Astrocyte (in vitro differentiated cells and primary cell): ENCODE measurements at regions not wholly inside any gene's neighbourhood (a gene's known extent, or its start where the extent isn't known, plus 50 kb on each side); places are given as distances from the start of the nearest gene placed in this dataset.
A peak's percentile ranks its signal among the peaks of the same experiment; 100 is the strongest.

Experiments
- DNase-seq: peaks from one replicate; pipeline ENCODE4 v3.0.0-alpha.2; 2010; ENCODE audit warnings: low read depth
- FAIRE-seq: peaks from 2 replicates; lab custom pipeline; 2011; peaks lifted over from hg19 to GRCh38; lab: Jason Lieb, UNC
- H2AFZ ChIP-seq: 2 replicates; pipeline ENCODE4 v1.6.0; 2012; ENCODE audit warnings: low read depth, low read length, inconsistent platforms
- H3K27ac ChIP-seq: 2 replicates; pipeline ENCODE4 v1.5.1; 2011; ENCODE audit warnings: low read depth, low read length, inconsistent platforms
- H3K27me3 ChIP-seq: 2 replicates; pipeline ENCODE4 v1.6.0; 2011; ENCODE audit warnings: low read length, inconsistent platforms; ENCODE audit not compliant: insufficient read depth
- H3K36me3 ChIP-seq: 2 replicates; pipeline ENCODE4 v1.5.1; 2011; ENCODE audit warnings: low read length, inconsistent platforms; ENCODE audit not compliant: insufficient read depth
- H3K4me1 ChIP-seq: 2 replicates; pipeline ENCODE4 v1.5.1; 2011; ENCODE audit warnings: low read length, inconsistent platforms; ENCODE audit not compliant: insufficient read depth
- H3K4me2 ChIP-seq: 2 replicates; pipeline ENCODE4 v1.6.0; 2012; ENCODE audit warnings: low read length, inconsistent platforms
- H3K4me3 ChIP-seq: 2 replicates; pipeline ENCODE4 v1.5.1; 2011; ENCODE audit warnings: low read depth, mild to moderate bottlenecking, low read length, inconsistent platforms; ENCODE audit not compliant: insufficient read depth
- H3K79me2 ChIP-seq: 2 replicates; pipeline ENCODE4 v1.6.0; 2012; ENCODE audit warnings: mild to moderate bottlenecking, low read length, inconsistent platforms; ENCODE audit not compliant: insufficient read depth
- H3K9ac ChIP-seq: 2 replicates; pipeline ENCODE4 v1.6.0; 2012; ENCODE audit warnings: mild to moderate bottlenecking, low read length, inconsistent platforms
- H3K9me3 ChIP-seq: 2 replicates; pipeline ENCODE4 v1.5.1; 2012; ENCODE audit warnings: low read depth, mild to moderate bottlenecking, low read length, inconsistent platforms; ENCODE audit not compliant: insufficient read depth
- H4K20me1 ChIP-seq: 2 replicates; pipeline ENCODE4 v1.6.0; 2012; ENCODE audit warnings: low read length, inconsistent platforms; ENCODE audit not compliant: insufficient read depth
- H3K27ac Mint-ChIP-seq: one replicate; pipeline ENCODE4 v1.8.0; 2021; ENCODE audit warnings: mild to moderate bottlenecking, mixed read lengths; ENCODE audit not compliant: unreplicated experiment
- H3K27me3 Mint-ChIP-seq: one replicate; pipeline ENCODE4 v1.8.0; 2021; ENCODE audit warnings: low read depth, mixed read lengths; ENCODE audit not compliant: unreplicated experiment
- H3K36me3 Mint-ChIP-seq: one replicate; pipeline ENCODE4 v1.8.0; 2021; ENCODE audit warnings: low read depth, mixed read lengths; ENCODE audit not compliant: unreplicated experiment
- H3K4me1 Mint-ChIP-seq: one replicate; pipeline ENCODE4 v1.8.0; 2021; ENCODE audit warnings: low read depth, mixed read lengths; ENCODE audit not compliant: unreplicated experiment
- H3K4me3 Mint-ChIP-seq: one replicate; pipeline ENCODE4 v1.8.0; 2021; ENCODE audit warnings: mild to moderate bottlenecking, moderate library complexity, mixed read lengths; ENCODE audit not compliant: unreplicated experiment
- H3K9me3 Mint-ChIP-seq: one replicate; pipeline ENCODE4 v1.8.0; 2021; ENCODE audit warnings: mild to moderate bottlenecking, mixed read lengths; ENCODE audit not compliant: unreplicated experiment
- EZH2 ChIP-seq: IDR thresholded peaks from 2 replicates; pipeline ENCODE4 v1.6.1; 2012; ENCODE audit warnings: mild to moderate bottlenecking, low read length, inconsistent platforms; ENCODE audit not compliant: insufficient read depth
- TF ChIP-seq, protein P1 (sequence below): IDR thresholded peaks from 2 replicates; pipeline ENCODE4 v1.5.1; 2011; ENCODE audit warnings: low read depth, mild to moderate bottlenecking, inconsistent platforms, low read length, moderate library complexity; ENCODE audit not compliant: insufficient read depth

GRCh38 chr17:70938336-70938735 lies 769.0 kb downstream of the KCNJ2 start:
- Histone ChIP-seq H3K27me3 (no peaks in the 10 kb centered on the region), H4K20me1 (no peaks in the 10 kb centered on the region), H3K27ac (no peak overlapping the region), H3K4me2 (no peak overlapping the region), H3K9ac (no peak overlapping the region), H3K9me3 (no peaks in the 10 kb centered on the region), H3K4me3 (no peak overlapping the region), H2AFZ (no peak overlapping the region), H3K36me3 (no peaks in the 10 kb centered on the region), H3K79me2 (no peaks in the 10 kb centered on the region), H3K4me1 (no peaks in the 10 kb centered on the region)
- FAIRE-seq, result no peak
- Mint-ChIP-seq H3K4me3 (no peak overlapping the region), H3K27me3 (no peaks in the 10 kb centered on the region), H3K27ac (no peak overlapping the region), H3K4me1 (no peaks in the 10 kb centered on the region), H3K9me3 (no peaks in the 10 kb centered on the region), H3K36me3 (no peaks in the 10 kb centered on the region)
- TF ChIP-seq EZH2, result no peak
- TF ChIP-seq, protein P1, sequence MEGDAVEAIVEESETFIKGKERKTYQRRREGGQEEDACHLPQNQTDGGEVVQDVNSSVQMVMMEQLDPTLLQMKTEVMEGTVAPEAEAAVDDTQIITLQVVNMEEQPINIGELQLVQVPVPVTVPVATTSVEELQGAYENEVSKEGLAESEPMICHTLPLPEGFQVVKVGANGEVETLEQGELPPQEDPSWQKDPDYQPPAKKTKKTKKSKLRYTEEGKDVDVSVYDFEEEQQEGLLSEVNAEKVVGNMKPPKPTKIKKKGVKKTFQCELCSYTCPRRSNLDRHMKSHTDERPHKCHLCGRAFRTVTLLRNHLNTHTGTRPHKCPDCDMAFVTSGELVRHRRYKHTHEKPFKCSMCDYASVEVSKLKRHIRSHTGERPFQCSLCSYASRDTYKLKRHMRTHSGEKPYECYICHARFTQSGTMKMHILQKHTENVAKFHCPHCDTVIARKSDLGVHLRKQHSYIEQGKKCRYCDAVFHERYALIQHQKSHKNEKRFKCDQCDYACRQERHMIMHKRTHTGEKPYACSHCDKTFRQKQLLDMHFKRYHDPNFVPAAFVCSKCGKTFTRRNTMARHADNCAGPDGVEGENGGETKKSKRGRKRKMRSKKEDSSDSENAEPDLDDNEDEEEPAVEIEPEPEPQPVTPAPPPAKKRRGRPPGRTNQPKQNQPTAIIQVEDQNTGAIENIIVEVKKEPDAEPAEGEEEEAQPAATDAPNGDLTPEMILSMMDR, result no peak
- DNase-seq, result no peak

DNA sequence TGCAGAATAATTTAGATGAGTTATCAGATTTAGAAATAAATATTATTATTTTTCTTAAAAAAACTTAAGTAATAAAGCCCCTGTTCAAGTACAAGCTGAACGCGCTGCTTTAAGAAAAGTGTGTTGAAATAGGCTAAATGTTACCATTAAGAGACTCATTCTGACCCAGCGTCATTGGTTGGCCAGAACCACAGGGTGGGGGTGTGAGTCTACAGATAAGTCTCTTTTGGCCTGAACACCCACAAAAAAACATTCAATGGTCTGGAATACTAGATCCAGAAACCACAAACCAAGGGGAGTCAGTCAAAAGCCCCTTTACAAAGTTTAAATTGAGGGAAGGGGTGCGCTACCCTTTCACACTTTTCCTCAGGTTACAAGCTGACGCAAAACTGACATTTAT lies 776.1 kb downstream of the KCNJ2 start:
- FAIRE-seq (no peak), DNase-seq (peak; percentile 14)
- no peak overlapping the region for H3K27ac ChIP-seq
- Mint-ChIP-seq H3K27me3 (no peaks in the 10 kb centered on the region), H3K4me1 (no peaks in the 10 kb centered on the region), H3K27ac (no peak overlapping the region), H3K9me3 (peaks cover 3% of the 10 kb centered on the region), H3K4me3 (no peak overlapping the region), H3K36me3 (peaks cover 3% of the 10 kb centered on the region)
- no peaks in the 10 kb centered on the region for H3K27me3 ChIP-seq
- no peak overlapping the region for H3K4me3 ChIP-seq
- H3K9me3 ChIP-seq, result no peaks in the 10 kb centered on the region
- H2AFZ ChIP-seq, result no peak overlapping the region
- no peaks in the 10 kb centered on the region for H4K20me1 ChIP-seq
- no peaks in the 10 kb centered on the region for H3K79me2 ChIP-seq
- no peak overlapping the region for H3K9ac ChIP-seq
- H3K4me1 ChIP-seq, result no peaks in the 10 kb centered on the region
- H3K4me2 ChIP-seq, result no peak overlapping the region
- TF ChIP-seq EZH2, result no peak
- no peaks in the 10 kb centered on the region for H3K36me3 ChIP-seq

DNA sequence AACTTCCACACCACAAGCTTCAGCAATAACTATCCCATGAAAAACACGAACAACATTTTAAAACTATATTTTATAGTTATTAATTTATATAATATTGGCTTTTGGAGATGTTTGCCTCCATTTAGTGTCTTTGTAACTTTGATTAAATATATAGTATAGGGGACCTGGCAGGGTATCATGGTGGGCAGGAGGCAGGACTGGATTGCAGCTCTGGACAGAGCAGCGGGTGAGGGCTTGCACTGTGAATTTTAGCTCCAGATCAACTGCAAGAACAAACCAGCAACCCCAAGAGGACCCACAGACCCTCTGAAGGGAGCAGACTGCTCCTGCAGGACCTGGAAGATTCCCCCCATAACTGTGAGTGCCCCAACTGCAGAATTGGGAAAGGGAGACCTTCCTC lies 777.9 kb downstream of the KCNJ2 start:
- FAIRE-seq (no peak), DNase-seq (no peak)
- Mint-ChIP-seq H3K4me1 (no peaks in the 10 kb centered on the region), H3K27me3 (peaks cover 2% of the 10 kb centered on the region), H3K4me3 (no peak overlapping the region), H3K27ac (no peak overlapping the region), H3K9me3 (peaks cover 5% of the 10 kb centered on the region), H3K36me3 (peaks cover 3% of the 10 kb centered on the region)
- no peak for TF ChIP-seq EZH2
- TF ChIP-seq, protein P1, result no peak
- Histone ChIP-seq H2AFZ (no peak overlapping the region), H3K79me2 (no peaks in the 10 kb centered on the region), H3K27ac (no peak overlapping the region), H3K4me2 (no peak overlapping the region), H4K20me1 (no peaks in the 10 kb centered on the region), H3K4me3 (no peak overlapping the region), H3K4me1 (no peaks in the 10 kb centered on the region), H3K9me3 (no peaks in the 10 kb centered on the region), H3K27me3 (no peaks in the 10 kb centered on the region), H3K9ac (no peak overlapping the region), H3K36me3 (no peaks in the 10 kb centered on the region)
